Upper lobe of left lung (tissue), 6 donors: ENCODE measurements at regions not wholly inside any gene's neighbourhood (a gene's known extent, or its start where the extent isn't known, plus 50 kb on each side); places are given as distances from the start of the nearest gene placed in this dataset.
A peak's percentile ranks its signal among the peaks of the same experiment; 100 is the strongest.
"Not testable (repeated sequence)": the region's sequence is repeated elsewhere in the genome, so short reads cannot be mapped to it uniquely, and the experiment has no call there.

Source experiments
- ATAC-seq, 2 donors: fragments of 200-7000 bp; cut with Tn5 transposase; one replicate each; pipeline ENCODE4 v1.9.1; 2022; ENCODE audit warnings: mild to moderate bottlenecking in 2 of 2, moderate library complexity in 2 of 2; ENCODE audit not compliant: low FRiP score in 2 of 2
- DNase-seq, 2 donors: peaks; one replicate each; pipeline ENCODE4 v3.0.0-alpha.2; 2019 to 2020
- H3K27ac ChIP-seq, 4 donors: fragments of 200-600 bp; sonication (generic); one replicate each; pipeline ENCODE4 v1.5.1; 2016 to 2019
- H3K27me3 ChIP-seq, 4 donors: fragments of 200-600 bp; sonication (generic); one replicate each; pipeline ENCODE4 v1.5.1; 2017 to 2019
- H3K36me3 ChIP-seq, 4 donors: fragments of 200-600 bp; sonication (generic); one replicate each; pipeline ENCODE4 v1.5.1; 2016 to 2019
- H3K4me1 ChIP-seq, 4 donors: fragments of 200-600 bp; sonication (generic); one replicate each; pipeline ENCODE4 v1.5.1; 2018 to 2019
- H3K4me3 ChIP-seq, 4 donors: fragments of 200-600 bp; sonication (generic); one replicate each; pipeline ENCODE4 v1.5.1; 2017 to 2019; ENCODE audit warnings: mild to moderate bottlenecking in 2 of 4, moderate library complexity in 1 of 4
- H3K9me3 ChIP-seq, 4 donors: fragments of 200-600 bp; sonication (generic); one replicate each; pipeline ENCODE4 v1.5.1; 2018 to 2019
- CTCF ChIP-seq, 6 experiments: fragments of 450-650 bp in 4 of 6; fragments of 200-600 bp in 2 of 6; sonication (generic) in 2 of 6; IDR thresholded peaks; one replicate each; pipeline ENCODE4 v1.5.1; 2016 to 2019; ENCODE audit warnings: antibody characterized with exemption in 6 of 6
- EP300 ChIP-seq, 4 donors: sonication (generic); formaldehyde crosslinking; IDR thresholded peaks; one replicate each; pipeline ENCODE4 v1.5.1; 2017; ENCODE audit warnings: antibody characterized with exemption in 4 of 4, control low read depth in 2 of 4
- POLR2A ChIP-seq, 4 donors: fragments of 450-650 bp; IDR thresholded peaks; one replicate each; pipeline ENCODE4 v1.5.1; 2016 to 2017; ENCODE audit warnings: antibody characterized with exemption in 4 of 4, mild to moderate bottlenecking in 2 of 4
- POLR2AphosphoS5 ChIP-seq, 2 donors: sonication (generic); formaldehyde crosslinking; IDR thresholded peaks; one replicate each; pipeline ENCODE4 v1.5.1; 2017; ENCODE audit warnings: antibody characterized with exemption in 2 of 2
- WGBS, 2 donors: methylation state at CpG; one replicate each; pipeline ENCODE4 v1.1.5; 2017 to 2018; 5-methylcytosine and 5-hydroxymethylcytosine counted together
- donor health status: DM: no; HTN: no; CAD: no; lungs with moderate emphysema.
- donor health status: DM: no; HTN: yes; CAD: no; lungs with severe emphysema.

- no peaks in the 10 kb centered on the region for H3K4me1 ChIP-seq
- no peak overlapping the region for H3K27ac ChIP-seq
- DNase-seq: no peak
- 83 to 85% methylated on average over 11 of the region's 11 CpGs for WGBS, 2 donors
- no peak overlapping the region for H3K4me3 ChIP-seq
- TF ChIP-seq EP300 (IDR thresholded peaks at IDR 0.05) (no peak), CTCF (IDR thresholded peaks at IDR 0.05) (no peak), POLR2AphosphoS5 (IDR thresholded peaks at IDR 0.05) (no peak), POLR2A (IDR thresholded peaks at IDR 0.05) (no peak)
- ATAC-seq: no peak
- H3K36me3 ChIP-seq: no peaks in the 10 kb centered on the region
- no peaks in the 10 kb centered on the region for H3K9me3 ChIP-seq
- H3K27me3 ChIP-seq: no peaks in the 10 kb centered on the region
Measured at GRCh38 chr2:192498747-192499146, 304.0 kb upstream of the TMEFF2 start.

- ATAC-seq, H3K36me3 ChIP-seq, H3K4me3 ChIP-seq, DNase-seq, H3K9me3 ChIP-seq, H3K4me1 ChIP-seq, H3K27me3 ChIP-seq, H3K27ac ChIP-seq: not testable (repeated sequence)
- WGBS, 2 donors: 40 to 64% methylated on average over 1 of the region's 1 CpG
Measured at GRCh38 chr2:192488158-192488557, 293.4 kb upstream of the TMEFF2 start.

- no peak overlapping the region for H3K4me3 ChIP-seq
- WGBS, 2 donors: 75 to 82% methylated on average over 11 of the region's 11 CpGs
- H3K4me1 ChIP-seq: no peaks in the 10 kb centered on the region
- no peaks in the 10 kb centered on the region for H3K27me3 ChIP-seq
- DNase-seq: peak in 1 of 2 donors; percentile 3
- ATAC-seq: no peak
- TF ChIP-seq POLR2AphosphoS5 (IDR thresholded peaks at IDR 0.05) (no peak), CTCF (IDR thresholded peaks at IDR 0.05) (no peak), EP300 (IDR thresholded peaks at IDR 0.05) (no peak), POLR2A (IDR thresholded peaks at IDR 0.05) (no peak)
- no peak overlapping the region for H3K27ac ChIP-seq
- no peaks in the 10 kb centered on the region for H3K9me3 ChIP-seq
- H3K36me3 ChIP-seq: no peaks in the 10 kb centered on the region
Measured at GRCh38 chr2:192487636-192488035, 292.9 kb upstream of the TMEFF2 start.

- no peak for DNase-seq
- 44 to 69% methylated on average over 1 of the region's 1 CpG for WGBS, 2 donors
- Histone ChIP-seq H3K4me1 (no peaks in the 10 kb centered on the region), H3K27ac (no peak overlapping the region), H3K4me3 (no peak overlapping the region), H3K27me3 (no peaks in the 10 kb centered on the region), H3K36me3 (no peaks in the 10 kb centered on the region), H3K9me3 (no peaks in the 10 kb centered on the region)
- no peak for TF ChIP-seq EP300 (IDR thresholded peaks at IDR 0.05)
- TF ChIP-seq CTCF (IDR thresholded peaks at IDR 0.05): no peak
- no peak for TF ChIP-seq POLR2A (IDR thresholded peaks at IDR 0.05)
- no peak for TF ChIP-seq POLR2AphosphoS5 (IDR thresholded peaks at IDR 0.05)
- no peak for ATAC-seq
Measured at GRCh38 chr2:192484903-192485302, 290.2 kb upstream of the TMEFF2 start.

GRCh38 chr2:192480984-192481383, 286.3 kb upstream of the TMEFF2 start:
- H3K36me3 ChIP-seq: no peaks in the 10 kb centered on the region
- no peaks in the 10 kb centered on the region for H3K27me3 ChIP-seq
- no peak overlapping the region for H3K4me3 ChIP-seq
- no peaks in the 10 kb centered on the region for H3K9me3 ChIP-seq
- ATAC-seq (no peak), DNase-seq (no peak)
- TF ChIP-seq CTCF (IDR thresholded peaks at IDR 0.05) (no peak), POLR2AphosphoS5 (IDR thresholded peaks at IDR 0.05) (no peak), EP300 (IDR thresholded peaks at IDR 0.05) (no peak), POLR2A (IDR thresholded peaks at IDR 0.05) (no peak)
- no peaks in the 10 kb centered on the region for H3K4me1 ChIP-seq
- WGBS, 2 donors: 82 to 83% methylated on average over 3 of the region's 3 CpGs
- no peak overlapping the region for H3K27ac ChIP-seq
